Vagina (tissue), 2 donors: ENCODE measurements at regions not wholly inside any gene's neighbourhood (a gene's known extent, or its start where the extent isn't known, plus 50 kb on each side); places are given as distances from the start of the nearest gene placed in this dataset.

Source experiments
- POLR2A ChIP-seq, 2 donors: fragments of 450-650 bp; IDR thresholded peaks; one replicate each; pipeline ENCODE4 v1.6.1; 2017; ENCODE audit warnings: antibody characterized with exemption in 2 of 2, mild to moderate bottlenecking in 2 of 2, moderate library complexity in 2 of 2
- POLR2AphosphoS5 ChIP-seq, 2 donors: sonication (generic); formaldehyde crosslinking; IDR thresholded peaks; one replicate each; pipeline ENCODE4 v1.9.0; 2017; ENCODE audit warnings: antibody characterized with exemption in 2 of 2, mild to moderate bottlenecking in 2 of 2, low read depth in 1 of 2; ENCODE audit not compliant: insufficient read depth in 1 of 2
- TF ChIP-seq, protein P1 (sequence below), 3 experiments: fragments of 450-650 bp in 2 of 3; fragments of 200-600 bp in 1 of 3; sonication (generic) in 1 of 3; IDR thresholded peaks; one replicate each; pipeline ENCODE4 v1.5.1; 2017 to 2019; ENCODE audit warnings: antibody characterized with exemption in 3 of 3, mild to moderate bottlenecking in 2 of 3, moderate library complexity in 2 of 3

DNA sequence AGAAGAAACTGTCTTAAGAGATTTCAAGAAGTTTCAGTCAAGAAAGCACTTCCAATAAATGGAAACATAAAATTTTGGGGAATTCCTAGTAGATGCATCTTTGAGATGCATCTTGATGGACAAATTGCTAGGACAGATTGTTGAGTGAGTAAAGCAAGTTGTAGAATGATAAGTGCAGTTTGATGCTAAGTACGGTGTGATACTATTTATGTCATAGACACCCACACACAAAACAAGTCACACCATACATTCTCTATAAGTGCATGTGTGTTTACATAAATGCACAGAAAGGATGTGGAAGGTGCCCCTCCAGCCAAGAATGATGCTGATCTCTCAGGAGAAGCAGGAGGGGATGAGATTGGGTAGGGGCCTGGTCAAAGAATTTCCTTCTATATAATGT is 375.7 kb downstream of the FOXO1 start:
- TF ChIP-seq POLR2AphosphoS5 (IDR thresholded peaks at IDR 0.05; ENCODE audit: insufficient read depth in 1 of 2, low read depth in 1 of 2): no peak
- no peak for TF ChIP-seq POLR2A (IDR thresholded peaks at IDR 0.05)
- TF ChIP-seq, protein P1, sequence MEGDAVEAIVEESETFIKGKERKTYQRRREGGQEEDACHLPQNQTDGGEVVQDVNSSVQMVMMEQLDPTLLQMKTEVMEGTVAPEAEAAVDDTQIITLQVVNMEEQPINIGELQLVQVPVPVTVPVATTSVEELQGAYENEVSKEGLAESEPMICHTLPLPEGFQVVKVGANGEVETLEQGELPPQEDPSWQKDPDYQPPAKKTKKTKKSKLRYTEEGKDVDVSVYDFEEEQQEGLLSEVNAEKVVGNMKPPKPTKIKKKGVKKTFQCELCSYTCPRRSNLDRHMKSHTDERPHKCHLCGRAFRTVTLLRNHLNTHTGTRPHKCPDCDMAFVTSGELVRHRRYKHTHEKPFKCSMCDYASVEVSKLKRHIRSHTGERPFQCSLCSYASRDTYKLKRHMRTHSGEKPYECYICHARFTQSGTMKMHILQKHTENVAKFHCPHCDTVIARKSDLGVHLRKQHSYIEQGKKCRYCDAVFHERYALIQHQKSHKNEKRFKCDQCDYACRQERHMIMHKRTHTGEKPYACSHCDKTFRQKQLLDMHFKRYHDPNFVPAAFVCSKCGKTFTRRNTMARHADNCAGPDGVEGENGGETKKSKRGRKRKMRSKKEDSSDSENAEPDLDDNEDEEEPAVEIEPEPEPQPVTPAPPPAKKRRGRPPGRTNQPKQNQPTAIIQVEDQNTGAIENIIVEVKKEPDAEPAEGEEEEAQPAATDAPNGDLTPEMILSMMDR (IDR thresholded peaks at IDR 0.05): no peak
